BE2C (cell line): ENCODE measurements at regions not wholly inside any gene's neighbourhood (a gene's known extent, or its start where the extent isn't known, plus 50 kb on each side); places are given as distances from the start of the nearest gene placed in this dataset.
"Not testable (repeated sequence)": the region's sequence is repeated elsewhere in the genome, so short reads cannot be mapped to it uniquely, and the experiment has no call there.

Experiments
- DNase-seq: peaks from one replicate; pipeline ENCODE4 v3.0.0-alpha.2; 2020
- H3K27me3 ChIP-seq: fragments of 250-450 bp; sonication (Bioruptor Pico); 2 replicates; pipeline ENCODE4 v1.5.1; 2020; ENCODE audit warnings: mild to moderate bottlenecking
- H3K36me3 ChIP-seq: fragments of 250-450 bp; sonication (Bioruptor Pico); 2 replicates; pipeline ENCODE4 v1.5.1; 2020; ENCODE audit warnings: mild to moderate bottlenecking
- H3K4me1 ChIP-seq: fragments of 250-450 bp; sonication (Bioruptor Pico); 2 replicates; pipeline ENCODE4 v1.5.1; 2020
- H3K4me3 ChIP-seq: 2 replicates; pipeline ENCODE4 v1.5.1; 2011; ENCODE audit warnings: low read depth, low read length
- H3K9me3 ChIP-seq: fragments of 250-450 bp; sonication (Bioruptor Pico); 2 replicates; pipeline ENCODE4 v1.5.1; 2020
- TF ChIP-seq, protein P1 (sequence below): IDR thresholded peaks from 2 replicates; pipeline ENCODE4 v1.5.1; 2012; ENCODE audit warnings: mild to moderate bottlenecking, low read depth, low read length

DNA sequence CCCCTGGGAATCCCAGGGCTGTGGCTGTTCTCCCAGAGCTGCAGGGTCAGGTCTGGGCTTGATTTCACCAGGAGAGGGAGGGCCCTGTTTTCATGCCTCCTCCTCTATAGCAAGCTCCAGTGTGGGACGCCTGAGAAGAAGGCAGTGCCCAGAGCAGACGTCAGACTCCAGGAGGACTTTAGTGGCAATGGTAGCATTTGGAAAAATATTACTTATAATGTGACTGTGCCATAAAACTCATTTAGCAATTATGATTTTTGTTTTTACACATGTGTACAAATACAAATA is 830.2 kb downstream of the TMEM121 start:
- H3K4me1 ChIP-seq, DNase-seq, H3K36me3 ChIP-seq, H3K9me3 ChIP-seq, H3K4me3 ChIP-seq: not testable (repeated sequence)
- H3K27me3 ChIP-seq: peaks cover 13% of the 10 kb centered on the region

DNA sequence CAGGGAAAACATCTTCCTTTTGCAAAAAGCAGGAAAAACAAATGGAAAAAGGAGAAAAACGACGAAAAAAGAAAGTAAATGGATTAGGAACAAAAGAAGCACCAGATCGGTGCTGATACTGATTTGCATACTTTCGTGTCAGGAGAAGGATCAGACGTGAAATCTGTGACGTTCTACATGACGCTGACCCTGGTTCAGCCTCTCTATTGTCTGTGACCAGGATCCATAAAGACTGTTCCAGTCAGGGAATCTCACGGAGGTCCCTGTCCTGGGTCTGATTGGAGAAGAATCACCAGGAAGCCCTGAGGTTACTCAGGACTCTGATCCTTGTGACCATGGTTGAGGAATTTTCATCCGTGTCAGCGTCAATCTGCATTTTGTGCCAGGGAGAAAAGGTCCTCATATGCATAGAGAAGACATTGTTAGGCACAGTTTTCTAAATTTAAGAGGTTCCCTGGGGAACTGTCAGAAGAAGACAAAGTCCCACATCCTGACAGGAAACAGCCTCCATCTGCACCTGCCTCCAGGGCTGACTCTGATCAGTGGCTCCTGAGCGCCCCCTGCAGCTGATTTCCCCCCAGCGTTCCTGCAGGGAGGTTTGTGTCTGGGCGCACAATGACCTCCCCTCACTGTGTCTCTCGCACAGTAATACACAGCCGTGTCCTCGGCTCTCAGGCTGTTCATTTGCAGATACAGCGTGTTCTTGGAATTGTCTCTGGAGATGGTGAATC is 832.9 kb downstream of the TMEM121 start:
- H3K27me3 ChIP-seq: peaks cover 13% of the 10 kb centered on the region
- not testable (repeated sequence) for H3K36me3 ChIP-seq, H3K9me3 ChIP-seq, H3K4me1 ChIP-seq, H3K4me3 ChIP-seq
- peak; percentile 62 for DNase-seq
- TF ChIP-seq, protein P1, sequence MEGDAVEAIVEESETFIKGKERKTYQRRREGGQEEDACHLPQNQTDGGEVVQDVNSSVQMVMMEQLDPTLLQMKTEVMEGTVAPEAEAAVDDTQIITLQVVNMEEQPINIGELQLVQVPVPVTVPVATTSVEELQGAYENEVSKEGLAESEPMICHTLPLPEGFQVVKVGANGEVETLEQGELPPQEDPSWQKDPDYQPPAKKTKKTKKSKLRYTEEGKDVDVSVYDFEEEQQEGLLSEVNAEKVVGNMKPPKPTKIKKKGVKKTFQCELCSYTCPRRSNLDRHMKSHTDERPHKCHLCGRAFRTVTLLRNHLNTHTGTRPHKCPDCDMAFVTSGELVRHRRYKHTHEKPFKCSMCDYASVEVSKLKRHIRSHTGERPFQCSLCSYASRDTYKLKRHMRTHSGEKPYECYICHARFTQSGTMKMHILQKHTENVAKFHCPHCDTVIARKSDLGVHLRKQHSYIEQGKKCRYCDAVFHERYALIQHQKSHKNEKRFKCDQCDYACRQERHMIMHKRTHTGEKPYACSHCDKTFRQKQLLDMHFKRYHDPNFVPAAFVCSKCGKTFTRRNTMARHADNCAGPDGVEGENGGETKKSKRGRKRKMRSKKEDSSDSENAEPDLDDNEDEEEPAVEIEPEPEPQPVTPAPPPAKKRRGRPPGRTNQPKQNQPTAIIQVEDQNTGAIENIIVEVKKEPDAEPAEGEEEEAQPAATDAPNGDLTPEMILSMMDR: peak; percentile 26

DNA sequence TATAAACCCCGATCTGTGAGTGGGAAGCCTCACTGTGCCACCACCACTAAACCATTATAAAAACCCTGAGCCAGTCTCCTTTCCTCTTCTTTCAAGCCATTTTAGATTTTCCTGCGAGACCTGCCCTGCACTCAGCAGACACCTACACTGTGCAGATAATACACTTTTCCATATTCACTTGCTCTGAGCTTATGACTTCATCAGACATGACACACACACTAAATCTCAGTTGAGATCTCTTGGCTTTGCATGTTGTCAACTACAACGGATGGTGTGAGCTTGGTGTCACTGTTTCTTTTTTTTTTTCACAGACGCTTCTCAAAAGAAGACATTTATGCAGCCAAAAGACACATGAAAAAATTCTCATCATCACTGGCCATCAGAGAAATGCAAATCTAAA is 839.0 kb downstream of the TMEM121 start:
- not testable (repeated sequence) for H3K9me3 ChIP-seq, H3K36me3 ChIP-seq, DNase-seq, H3K27me3 ChIP-seq, H3K4me1 ChIP-seq, H3K4me3 ChIP-seq

DNA sequence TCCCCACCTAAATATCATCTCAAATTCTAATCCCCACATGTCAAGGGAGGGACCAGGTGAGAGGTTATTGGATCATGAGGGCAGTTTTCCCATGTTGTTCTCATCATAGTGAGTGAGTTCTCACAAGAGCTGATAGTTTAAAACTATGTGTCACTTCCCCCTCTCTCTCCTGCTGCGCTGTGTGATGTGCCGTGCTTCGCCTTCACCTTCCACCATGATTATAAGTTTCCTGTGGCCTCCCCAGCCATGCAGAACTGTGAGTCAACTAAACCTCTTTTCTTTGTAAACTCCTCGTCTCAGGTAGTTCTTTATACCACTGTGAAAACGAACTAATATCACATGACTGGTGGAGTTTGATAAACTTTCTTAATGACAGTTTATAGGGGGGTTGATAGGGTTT is 839.5 kb downstream of the TMEM121 start:
- H3K9me3 ChIP-seq, H3K27me3 ChIP-seq, H3K4me3 ChIP-seq, H3K36me3 ChIP-seq, DNase-seq, H3K4me1 ChIP-seq: not testable (repeated sequence)

DNA sequence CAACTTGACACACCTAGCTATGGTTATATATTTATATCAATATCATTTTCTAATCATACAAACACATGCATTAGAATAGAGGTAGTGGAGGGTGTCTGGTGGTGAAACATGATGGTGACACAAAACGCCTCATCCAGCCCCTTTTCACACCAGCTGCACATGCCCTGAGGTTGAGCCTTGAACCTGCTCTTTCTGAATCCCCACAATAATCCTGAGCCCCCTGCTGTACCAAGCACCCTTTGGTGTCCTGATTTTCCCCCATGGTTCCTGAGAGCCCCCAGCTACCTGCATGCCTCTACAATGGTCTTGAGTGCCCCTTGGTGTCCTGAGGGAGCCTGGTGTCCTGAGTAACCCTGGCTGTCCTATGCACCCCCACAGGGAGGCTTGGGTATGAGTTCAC is 840.6 kb downstream of the TMEM121 start:
- H3K4me3 ChIP-seq, H3K36me3 ChIP-seq, DNase-seq, H3K4me1 ChIP-seq, H3K9me3 ChIP-seq, H3K27me3 ChIP-seq: not testable (repeated sequence)

DNA sequence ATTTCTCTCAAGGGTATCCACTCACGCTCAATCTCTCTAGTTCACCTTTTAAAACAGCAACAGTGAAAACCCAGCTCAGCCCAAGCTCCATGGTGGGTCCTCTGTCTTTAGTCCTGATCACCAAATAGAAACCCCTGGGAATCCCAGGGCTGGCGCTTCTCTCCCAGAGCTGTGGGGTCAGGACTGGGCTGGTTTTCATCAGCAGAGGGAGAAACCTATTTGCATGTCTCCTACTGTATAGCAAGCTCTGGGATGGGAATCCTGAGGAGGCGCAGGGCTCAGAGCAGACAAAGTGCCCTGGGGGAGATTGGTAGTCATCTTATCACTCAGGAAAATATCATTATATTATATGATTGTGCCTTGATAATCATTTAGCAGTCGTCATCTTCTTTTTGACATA is 843.1 kb downstream of the TMEM121 start:
- not testable (repeated sequence) for H3K36me3 ChIP-seq, H3K27me3 ChIP-seq, DNase-seq, H3K9me3 ChIP-seq, H3K4me3 ChIP-seq, H3K4me1 ChIP-seq

DNA sequence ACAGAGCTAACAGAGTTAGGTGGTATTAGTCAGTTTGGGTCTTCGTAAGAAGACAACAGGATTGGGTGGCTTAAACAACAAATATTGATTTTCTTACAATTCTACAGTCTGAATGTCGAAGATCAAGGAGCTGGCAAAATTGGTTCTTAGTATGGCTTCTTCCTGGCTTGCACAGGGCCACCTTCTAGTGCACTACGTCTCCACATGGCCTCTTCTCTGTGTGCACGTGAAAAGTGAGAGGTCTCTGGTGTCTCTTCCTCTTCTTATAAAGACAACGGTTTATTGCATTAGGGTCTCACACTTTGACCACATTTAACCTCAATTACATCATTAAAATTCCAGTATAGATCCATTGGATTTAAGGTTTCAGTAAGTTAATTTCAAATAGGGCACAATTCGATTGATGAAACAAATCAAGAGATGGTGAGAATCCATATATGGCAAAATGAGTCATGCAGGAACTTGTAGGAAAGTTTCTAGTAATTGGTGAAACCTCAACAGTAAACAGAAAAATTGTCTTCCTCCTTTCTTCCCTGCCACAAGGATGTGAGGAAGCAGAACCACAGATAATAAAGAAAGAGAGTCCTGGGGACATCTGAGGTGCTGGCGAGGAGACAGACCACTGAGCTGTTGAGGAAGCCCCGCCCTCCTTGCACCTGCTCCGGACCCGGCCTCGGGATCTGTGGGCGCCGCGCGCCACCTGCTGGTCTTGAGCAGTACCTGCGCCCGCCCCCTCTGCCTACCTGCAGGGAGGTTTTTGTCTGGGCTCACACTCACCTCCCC is 846.7 kb downstream of the TMEM121 start:
- peak; percentile 79 for DNase-seq
- H3K4me3 ChIP-seq: no peak overlapping the region
- TF ChIP-seq, protein P1: peak; percentile 79

DNA sequence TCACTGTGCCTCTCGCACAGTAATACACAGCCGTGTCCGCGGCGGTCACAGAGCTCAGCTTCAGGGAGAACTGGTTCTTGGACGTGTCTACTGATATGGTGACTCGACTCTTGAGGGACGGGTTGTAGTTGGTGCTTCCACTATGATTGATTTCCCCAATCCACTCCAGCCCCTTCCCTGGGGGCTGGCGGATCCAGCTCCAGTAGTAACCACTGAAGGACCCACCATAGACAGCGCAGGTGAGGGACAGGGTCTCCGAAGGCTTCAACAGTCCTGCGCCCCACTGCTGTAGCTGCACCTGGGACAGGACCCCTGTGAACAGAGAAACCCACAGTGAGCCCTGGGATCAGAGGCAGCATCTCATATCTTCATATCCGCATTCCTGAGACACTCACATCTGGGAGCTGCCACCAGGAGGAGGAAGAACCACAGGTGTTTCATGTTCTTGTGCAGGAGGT is 847.3 kb downstream of the TMEM121 start:
- H3K4me3 ChIP-seq, H3K36me3 ChIP-seq, DNase-seq, H3K9me3 ChIP-seq, H3K4me1 ChIP-seq: not testable (repeated sequence)
- peaks cover 15% of the 10 kb centered on the region; the same call in 1 of the 2 replicates for H3K27me3 ChIP-seq

More for the DNA sequence above, 846.7 kb downstream of the TMEM121 start:
- Histone ChIP-seq H3K27me3 (peaks cover 11% of the 10 kb centered on the region; the same call in 1 of the 2 replicates), H3K36me3 (no peaks in the 10 kb centered on the region), H3K9me3 (no peaks in the 10 kb centered on the region), H3K4me1 (no peaks in the 10 kb centered on the region)

DNA sequence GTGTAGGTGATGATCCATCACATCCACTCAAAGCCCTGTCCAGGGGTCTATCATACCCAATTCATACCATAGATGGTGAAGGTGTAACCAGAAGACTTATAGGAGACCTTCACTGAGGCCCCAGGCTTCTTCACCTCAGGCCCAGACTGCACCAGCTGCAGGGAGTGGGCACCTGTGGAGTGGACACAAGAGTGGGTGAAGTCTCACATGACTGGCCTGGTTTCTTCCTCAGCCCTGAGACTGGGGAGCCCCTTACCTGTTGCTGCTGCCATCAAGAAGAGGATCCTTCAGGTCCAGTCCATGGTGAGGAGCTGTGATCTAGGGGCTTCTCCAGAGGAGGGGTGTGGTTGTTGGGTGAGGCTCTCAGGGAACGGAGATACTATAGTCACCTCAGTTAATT is 851.0 kb downstream of the TMEM121 start:
- DNase-seq: no peak
- H3K4me3 ChIP-seq: no peak overlapping the region
- no peaks in the 10 kb centered on the region for H3K9me3 ChIP-seq

More for the DNA sequence above, 851.0 kb downstream of the TMEM121 start:
- H3K27me3 ChIP-seq: peaks cover 19% of the 10 kb centered on the region
- TF ChIP-seq, protein P1: no peak
- no peaks in the 10 kb centered on the region for H3K4me1 ChIP-seq
- no peaks in the 10 kb centered on the region for H3K36me3 ChIP-seq
